ENCODE measurements at regions not wholly inside any gene's neighbourhood (a gene's known extent, or its start where the extent isn't known, plus 50 kb on each side); places are given as distances from the start of the nearest gene placed in this dataset.

DNA sequence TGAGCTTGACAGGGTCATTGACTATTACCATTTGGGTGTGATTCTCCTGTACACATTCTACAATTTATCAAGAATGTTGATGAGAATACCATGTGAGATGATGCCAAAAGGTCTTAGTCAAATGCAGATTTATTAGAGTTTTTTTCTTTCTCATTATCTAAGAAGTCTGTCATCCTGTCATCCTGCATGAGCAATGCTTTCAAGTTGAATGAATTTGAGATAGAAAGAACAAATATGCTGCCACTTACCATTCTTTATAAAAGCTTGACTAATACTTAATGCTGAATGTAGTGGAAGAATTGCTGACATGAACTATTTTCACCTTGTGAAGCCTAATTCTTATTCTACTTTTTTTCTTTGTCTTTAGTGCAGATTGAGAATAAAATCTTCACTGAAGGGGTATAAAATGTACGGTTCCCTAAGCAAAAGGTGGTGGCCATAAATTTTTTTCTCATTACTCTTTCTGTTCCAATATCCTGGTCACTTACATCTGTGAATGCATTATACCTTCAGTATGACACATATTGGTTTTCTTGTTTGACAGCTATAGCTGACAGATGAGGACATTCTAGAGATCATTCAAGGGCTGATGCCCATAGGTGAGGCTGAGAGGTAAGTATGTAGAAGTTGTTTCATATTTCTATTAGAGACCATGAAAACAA is 1434.7 kb downstream of the SLITRK1 start:
- Histone ChIP-seq H3K36me3 (ENCODE audit: control insufficient read depth, insufficient read depth, low read length) (no peaks in the 10 kb centered on the region), H2AFZ (no peak overlapping the region), H3K27me3 (ENCODE audit: control insufficient read depth, insufficient read depth, low read length) (no peaks in the 10 kb centered on the region), H3K9ac (no peak overlapping the region), H3K4me2 (ENCODE audit: low read length) (no peak overlapping the region), H3K9me3 (ENCODE audit: control insufficient read depth, low read length) (no peaks in the 10 kb centered on the region), H3K4me3 (ENCODE audit: low read depth, low read length) (no peak overlapping the region), H3K4me1 (no peaks in the 10 kb centered on the region), H3K79me2 (no peaks in the 10 kb centered on the region), H3K27ac (no peak overlapping the region)
- TF ChIP-seq CTCF (IDR thresholded peaks at IDR 0.05) = no peak

DNA sequence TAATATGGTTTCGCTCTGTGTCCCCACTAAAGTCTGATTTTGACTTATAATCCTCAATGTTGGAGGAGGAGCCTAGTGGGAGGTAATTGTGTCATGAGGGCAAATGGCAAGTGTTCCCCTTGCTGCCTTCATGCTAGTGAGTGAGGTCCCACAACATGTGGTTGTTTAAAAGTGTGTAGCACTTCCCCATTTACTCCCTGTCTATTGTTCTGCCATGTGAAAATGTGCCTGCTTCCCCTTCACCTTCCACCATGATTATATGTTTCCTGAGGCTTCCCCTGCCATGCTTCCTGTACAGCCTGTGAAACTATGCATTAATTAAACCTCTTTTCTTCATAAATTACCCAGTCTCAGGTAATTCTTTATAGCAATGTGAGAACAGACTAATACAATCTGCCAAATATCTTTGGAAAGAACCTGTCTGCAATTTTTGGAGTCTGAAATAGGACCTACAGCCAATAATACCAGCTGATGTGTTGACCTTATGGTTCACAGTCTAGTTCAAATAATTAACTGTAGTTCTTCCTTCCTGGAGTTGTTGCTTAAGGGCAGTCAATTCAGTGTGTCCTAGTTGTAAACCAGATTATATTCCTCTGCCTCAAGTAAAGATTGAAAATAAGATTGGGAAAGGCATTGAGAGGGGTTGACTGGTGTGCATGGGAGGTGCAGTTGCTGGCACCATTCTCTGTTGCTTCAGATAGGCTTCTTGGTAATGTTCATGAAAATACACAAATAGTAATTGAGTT is 1442.9 kb downstream of the SLITRK1 start:
- H3K27me3 ChIP-seq (ENCODE audit: control insufficient read depth, insufficient read depth, low read length) = no peaks in the 10 kb centered on the region
- no peaks in the 10 kb centered on the region for H3K36me3 ChIP-seq (ENCODE audit: control insufficient read depth, insufficient read depth, low read length)
- TF ChIP-seq CTCF (IDR thresholded peaks at IDR 0.05) = no peak
- no peak overlapping the region for H3K4me3 ChIP-seq (ENCODE audit: low read depth, low read length)
- no peak overlapping the region for H2AFZ ChIP-seq
- no peaks in the 10 kb centered on the region for H3K9me3 ChIP-seq (ENCODE audit: control insufficient read depth, low read length)
- H3K27ac ChIP-seq = no peak overlapping the region
- no peak overlapping the region for H3K4me2 ChIP-seq (ENCODE audit: low read length)
- H3K9ac ChIP-seq = no peak overlapping the region
- H3K79me2 ChIP-seq = no peaks in the 10 kb centered on the region
- H3K4me1 ChIP-seq = no peaks in the 10 kb centered on the region

- Histone ChIP-seq H3K27me3 (ENCODE audit: control insufficient read depth, insufficient read depth, low read length) (no peaks in the 10 kb centered on the region), H3K79me2 (no peaks in the 10 kb centered on the region), H3K9me3 (ENCODE audit: control insufficient read depth, low read length) (no peaks in the 10 kb centered on the region), H3K4me3 (ENCODE audit: low read depth, low read length) (no peak overlapping the region), H3K9ac (no peak overlapping the region), H3K27ac (no peak overlapping the region), H2AFZ (no peak overlapping the region), H3K4me1 (no peaks in the 10 kb centered on the region), H3K36me3 (ENCODE audit: control insufficient read depth, insufficient read depth, low read length) (no peaks in the 10 kb centered on the region), H3K4me2 (ENCODE audit: low read length) (no peak overlapping the region)
- TF ChIP-seq CTCF (IDR thresholded peaks at IDR 0.05) = no peak
Observed at GRCh38 chr13:82438320-82438719, 1444.0 kb downstream of the SLITRK1 start.

DNA sequence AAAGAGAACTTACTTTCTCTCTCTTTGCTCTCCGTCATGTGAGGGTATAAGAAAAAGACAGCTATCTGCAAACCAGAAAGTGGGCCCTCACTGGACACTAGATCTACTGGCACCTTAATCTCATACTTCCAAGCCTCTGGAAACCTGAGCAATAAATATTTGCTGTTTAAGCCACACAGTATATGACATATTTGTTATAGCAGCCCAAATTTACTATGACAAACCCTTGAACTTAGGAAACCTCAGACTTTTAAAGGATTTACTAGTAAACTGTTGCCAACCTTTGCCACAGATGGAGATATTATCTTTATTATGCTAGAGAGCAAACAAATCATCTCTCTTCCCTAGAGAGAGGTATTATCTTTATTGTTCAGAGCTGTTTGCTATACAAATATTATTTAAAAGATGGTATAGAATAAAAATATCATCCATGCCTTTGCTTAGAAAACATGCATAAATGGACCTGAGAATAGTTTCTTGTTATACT is 1446.1 kb downstream of the SLITRK1 start:
- Histone ChIP-seq H3K9ac (no peak overlapping the region), H3K9me3 (ENCODE audit: control insufficient read depth, low read length) (no peaks in the 10 kb centered on the region), H3K4me2 (ENCODE audit: low read length) (no peak overlapping the region), H3K79me2 (no peaks in the 10 kb centered on the region), H3K4me1 (no peaks in the 10 kb centered on the region), H3K4me3 (ENCODE audit: low read depth, low read length) (no peak overlapping the region), H3K36me3 (ENCODE audit: control insufficient read depth, insufficient read depth, low read length) (no peaks in the 10 kb centered on the region), H3K27me3 (ENCODE audit: control insufficient read depth, insufficient read depth, low read length) (no peaks in the 10 kb centered on the region), H2AFZ (no peak overlapping the region), H3K27ac (no peak overlapping the region)
- TF ChIP-seq CTCF (IDR thresholded peaks at IDR 0.05) = no peak
